Midbrain (tissue), 1 donor: ENCODE measurements at regions not wholly inside any gene's neighbourhood (a gene's known extent, or its start where the extent isn't known, plus 50 kb on each side); places are given as distances from the start of the nearest gene placed in this dataset.
"Not testable (repeated sequence)": the region's sequence is repeated elsewhere in the genome, so short reads cannot be mapped to it uniquely, and the experiment has no call there.

ENCODE experiments used
- DNase-seq: peaks from one replicate; lab custom pipeline; 2025; lab: John Stamatoyannopoulos, UW

DNA sequence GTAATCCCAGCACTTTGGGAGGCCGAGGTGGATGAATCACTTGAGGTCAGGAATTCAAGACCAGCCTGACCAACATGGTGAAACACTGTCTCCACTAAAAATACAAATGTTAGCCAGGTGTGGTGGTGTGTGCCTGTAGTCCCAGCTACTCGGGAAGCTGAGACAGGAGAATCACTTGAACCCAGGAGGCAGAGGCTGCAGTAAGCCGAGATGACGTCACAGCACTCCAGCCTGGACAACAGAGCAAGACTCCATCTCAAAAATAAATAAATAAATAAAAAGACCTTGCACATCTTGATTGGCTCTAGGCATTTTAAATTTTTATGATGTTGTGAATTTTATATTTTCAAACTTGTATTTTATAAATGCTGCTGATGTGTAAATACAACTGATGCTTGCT is 141.7 kb downstream of the ARRDC3 start:
- not testable (repeated sequence) for DNase-seq

DNA sequence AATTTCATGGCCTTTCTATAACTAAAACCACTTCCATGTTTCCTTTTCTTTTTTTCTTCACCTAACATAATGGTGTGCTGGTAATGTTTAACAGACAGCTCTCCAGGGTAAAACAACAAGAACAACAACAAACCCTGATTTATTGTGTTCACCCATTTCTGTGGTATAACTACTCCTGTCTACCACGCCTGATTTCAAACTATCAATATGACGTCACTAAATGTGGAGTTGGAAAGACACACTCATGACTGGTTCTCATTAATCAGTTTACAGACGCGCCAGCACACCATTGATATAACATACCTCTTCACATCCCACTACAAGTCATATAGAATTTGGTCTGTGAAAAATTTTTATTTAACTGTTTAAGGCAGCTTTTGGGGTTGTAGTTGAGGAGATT is 142.9 kb downstream of the ARRDC3 start:
- DNase-seq, result no peak

GRCh38 chr5:91235271-91235694 is 147.8 kb downstream of the ARRDC3 start:
- DNase-seq, result no peak

DNA sequence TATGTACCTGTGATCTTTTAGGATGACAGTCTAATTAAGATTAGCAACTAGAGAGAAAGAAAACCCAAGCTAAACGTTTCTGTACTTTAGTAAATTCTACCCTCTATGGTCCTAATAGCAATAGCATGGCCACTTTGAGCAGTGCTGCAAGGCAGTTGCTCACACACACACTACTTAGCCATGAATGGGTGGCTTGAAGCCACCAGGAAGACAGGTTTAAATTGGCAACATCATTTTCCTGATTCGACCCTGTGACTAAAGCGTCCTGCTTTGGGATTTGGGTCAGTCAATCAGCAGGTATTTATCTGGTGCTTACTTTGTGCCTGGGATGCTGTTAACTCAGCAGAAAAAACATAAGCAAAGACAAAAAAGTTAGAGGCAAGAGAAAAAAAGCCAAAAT is 150.6 kb downstream of the ARRDC3 start:
- DNase-seq, result no peak

DNA sequence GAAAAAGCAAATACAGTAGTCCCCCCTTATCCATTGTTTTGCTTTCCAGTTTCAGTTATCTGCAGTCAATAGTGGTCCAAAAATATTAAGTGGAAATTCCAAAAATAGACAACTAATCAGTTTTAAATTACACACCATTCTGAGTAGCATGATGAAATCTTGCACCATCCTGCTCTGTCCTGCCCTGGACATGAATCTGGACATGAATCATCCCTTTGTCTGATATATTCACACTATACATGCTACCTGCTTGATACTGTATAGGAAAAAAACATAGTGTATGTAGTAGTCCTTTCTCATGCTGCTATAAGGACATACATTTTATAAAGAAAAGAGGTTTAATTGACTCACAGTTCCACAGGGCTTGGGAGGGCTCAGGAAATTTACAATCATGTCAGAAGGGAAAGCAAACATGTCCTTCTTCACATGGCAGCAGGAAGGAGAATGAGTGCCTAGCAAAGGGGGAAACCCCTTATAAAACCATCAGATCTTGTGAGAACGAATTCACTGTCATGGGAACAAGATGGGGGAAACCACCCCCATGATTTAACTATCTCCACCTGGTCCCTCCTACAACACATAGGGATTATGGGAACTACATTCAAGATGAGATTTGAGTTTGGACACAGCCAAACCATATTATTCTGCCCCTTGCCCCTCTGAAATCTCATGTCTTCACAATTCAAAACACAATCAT is 153.9 kb downstream of the ARRDC3 start:
- no peak for DNase-seq

DNA sequence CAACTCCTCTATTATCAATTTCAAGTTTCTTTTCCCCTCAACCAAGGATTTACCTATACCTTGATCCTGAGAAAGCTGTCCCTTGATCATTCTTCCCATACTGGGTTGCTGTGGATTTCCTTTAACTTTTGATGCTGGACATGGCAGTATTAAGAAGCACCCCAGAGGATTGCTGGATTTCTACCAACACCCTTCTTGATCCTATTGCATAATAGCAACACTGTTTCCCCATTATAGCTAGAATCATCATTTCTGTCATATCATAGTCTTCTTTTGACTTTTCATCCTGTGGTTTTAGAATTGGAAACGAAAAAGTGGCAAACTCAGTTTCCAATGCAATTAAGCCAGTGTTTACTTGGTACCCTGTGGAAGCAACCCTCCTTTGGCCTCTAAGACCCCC is 154.9 kb downstream of the ARRDC3 start:
- DNase-seq, result no peak

DNA sequence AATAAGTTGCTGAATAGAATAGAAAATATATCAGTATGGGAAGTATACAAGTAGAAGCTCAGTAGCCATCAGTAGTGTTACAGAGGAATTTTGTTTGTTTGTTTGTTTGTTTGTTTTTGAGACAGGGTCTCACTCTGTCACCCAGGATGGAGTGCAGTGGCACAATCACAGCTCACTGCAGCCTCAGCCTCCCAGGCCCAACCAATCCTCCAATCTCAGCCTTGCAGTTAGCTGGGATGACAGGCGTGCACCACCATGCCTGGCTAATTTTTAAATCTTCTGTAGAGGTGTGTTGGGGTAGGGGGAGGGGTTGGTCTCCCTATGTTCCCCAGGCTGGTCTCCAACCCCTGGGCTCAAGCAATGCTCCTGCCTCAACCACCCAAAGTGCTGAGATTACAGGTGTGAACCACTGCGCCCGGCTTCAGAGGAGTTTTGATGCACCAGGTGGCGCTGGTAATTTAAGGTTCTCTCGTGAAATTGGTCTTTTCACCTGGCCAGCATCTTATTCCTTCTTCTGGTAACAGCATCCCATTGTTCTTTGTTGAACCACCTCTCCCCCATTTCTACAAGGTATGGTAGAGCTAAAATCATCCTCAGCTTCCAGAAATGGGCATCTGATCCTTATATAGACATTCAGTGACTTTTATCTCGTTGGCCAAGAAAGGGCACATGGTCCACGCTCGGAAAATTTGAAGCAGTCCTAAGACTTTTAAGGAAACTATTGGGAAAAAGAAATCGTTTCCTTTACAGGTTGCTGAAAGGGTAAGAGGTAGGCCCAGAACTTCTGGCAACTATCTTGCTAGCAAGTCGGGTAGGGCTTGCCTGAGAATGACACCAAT is 157.1 kb downstream of the ARRDC3 start:
- no peak for DNase-seq

DNA sequence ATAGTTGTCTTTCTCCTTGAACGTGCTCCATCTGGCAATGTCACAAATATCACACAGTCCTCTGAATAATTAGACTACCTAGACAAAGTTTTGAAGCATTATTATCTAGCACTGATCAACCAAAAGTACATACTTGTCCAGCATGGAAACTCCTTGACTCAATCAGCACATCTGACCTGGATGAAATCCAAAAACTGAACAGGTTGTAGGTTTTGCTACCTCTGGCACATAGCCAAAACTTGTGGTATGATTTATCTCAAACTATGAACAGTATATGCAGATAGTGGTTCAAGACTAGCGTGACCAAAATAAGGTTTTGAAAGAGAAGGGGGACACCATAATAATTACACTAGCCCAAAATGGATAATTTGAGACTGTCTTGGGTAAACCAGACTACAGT is 158.1 kb downstream of the ARRDC3 start:
- no peak for DNase-seq

GRCh38 chr5:91224456-91224855 is 158.7 kb downstream of the ARRDC3 start:
- no peak for DNase-seq

GRCh38 chr5:91223886-91224285 is 159.2 kb downstream of the ARRDC3 start:
- no peak for DNase-seq

DNA sequence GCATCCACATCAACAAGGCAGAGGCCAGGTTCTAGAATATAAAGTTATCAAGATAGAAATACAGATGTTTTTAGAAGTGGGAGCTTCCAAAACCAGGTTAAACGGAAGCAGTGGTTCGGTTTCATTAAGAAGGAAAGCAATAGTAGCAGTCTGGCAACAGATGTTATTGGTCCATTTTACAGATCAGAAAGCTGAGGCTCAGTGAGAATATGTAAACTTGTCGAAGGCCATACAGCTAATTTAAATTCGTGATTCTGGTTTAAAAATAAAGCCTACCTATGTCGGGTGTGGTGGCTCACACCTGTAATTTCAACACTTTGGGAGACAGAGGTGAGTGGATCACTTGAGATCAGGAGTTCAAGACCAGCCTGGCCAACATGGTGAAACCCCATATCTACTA is 160.6 kb downstream of the ARRDC3 start:
- no peak for DNase-seq

DNA sequence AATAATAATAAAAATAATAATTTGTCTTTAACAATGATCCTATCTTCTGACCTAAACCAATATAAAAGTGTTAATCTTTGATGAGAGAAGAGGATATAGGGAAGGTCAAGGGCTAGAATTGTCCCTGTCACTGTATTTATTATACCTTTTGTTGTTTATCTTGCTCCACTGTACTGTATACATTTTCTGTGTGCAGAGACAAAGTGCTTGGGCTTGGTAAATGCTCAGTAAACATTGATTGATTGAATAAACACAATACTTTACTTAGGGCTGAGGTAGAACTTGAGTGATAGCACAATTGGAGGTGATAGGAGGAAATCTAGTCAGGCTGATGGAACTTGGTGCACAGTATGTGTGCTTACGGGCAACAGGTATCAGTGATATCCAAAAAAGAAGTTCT is 161.2 kb downstream of the ARRDC3 start:
- no peak for DNase-seq

DNA sequence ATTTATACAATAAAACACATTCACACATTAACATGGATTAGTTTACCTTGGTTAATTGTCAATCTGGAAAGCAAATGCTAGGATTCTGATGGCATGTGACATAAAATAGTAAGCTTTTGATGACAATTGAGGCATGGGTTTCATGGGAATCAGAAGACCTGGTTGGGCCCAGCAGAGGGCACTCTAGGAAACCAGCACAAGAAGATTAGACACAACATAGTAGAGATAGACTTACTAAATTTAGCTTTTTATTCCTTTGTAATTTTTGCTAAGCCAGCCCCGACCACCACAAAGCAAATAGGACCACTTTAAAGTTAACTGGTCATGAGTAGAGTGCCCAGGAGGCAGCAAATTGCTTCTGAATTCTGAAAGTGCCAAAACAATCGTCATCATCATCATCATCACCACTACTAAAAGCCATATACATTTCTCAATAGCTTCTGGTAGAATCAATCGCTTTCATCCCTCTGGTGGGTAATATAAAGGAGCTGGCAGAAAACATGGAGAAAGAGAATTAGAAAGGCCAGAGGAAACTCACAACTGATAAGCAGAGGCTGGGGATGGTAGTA is 163.2 kb downstream of the ARRDC3 start:
- DNase-seq, result peak; percentile 31

DNA sequence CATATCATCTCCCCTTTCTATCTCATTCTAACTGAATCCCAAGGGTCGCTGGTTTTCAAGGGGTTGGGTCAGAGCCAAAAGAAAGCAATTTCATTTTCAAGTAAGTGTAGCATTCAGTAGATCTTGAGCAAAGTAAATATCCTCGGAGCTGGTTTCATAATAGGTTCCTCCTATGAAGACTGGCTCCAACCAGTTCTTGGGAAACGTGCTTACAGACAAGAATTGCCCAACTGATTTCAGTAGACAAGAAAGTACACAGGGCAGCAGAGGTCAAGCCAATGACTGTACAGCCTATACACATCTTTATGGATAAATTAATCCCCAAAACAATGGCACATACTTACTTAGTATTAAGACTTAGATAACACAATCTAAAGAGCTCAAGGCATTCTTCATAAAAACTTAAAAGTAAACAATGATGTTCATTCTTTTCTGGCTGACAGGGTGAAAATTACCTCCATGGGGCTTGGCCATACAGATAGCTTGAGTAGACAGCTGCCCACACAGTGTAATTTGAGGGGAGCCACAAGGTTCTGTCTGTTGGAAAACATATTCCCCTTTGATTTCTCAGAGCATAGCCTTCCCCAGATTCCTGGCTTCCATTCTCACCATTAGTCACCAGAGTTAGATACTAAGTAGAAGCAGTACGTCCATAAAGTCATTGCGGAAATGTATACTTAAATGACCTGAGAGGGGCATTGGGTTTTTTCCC is 163.9 kb downstream of the ARRDC3 start:
- DNase-seq, result no peak

- no peak for DNase-seq
These were observed 165.3 kb downstream of the ARRDC3 start for GRCh38 chr5:91217859-91218258.

- DNase-seq, result no peak
These were observed 168.5 kb downstream of the ARRDC3 start for GRCh38 chr5:91214571-91214970.
